GM18511 (cell line): ENCODE measurements at regions not wholly inside any gene's neighbourhood (a gene's known extent, or its start where the extent isn't known, plus 50 kb on each side); places are given as distances from the start of the nearest gene placed in this dataset.
A peak's percentile ranks its signal among the peaks of the same experiment; 100 is the strongest.

ENCODE experiments used
- ATAC-seq: cut with Tn5 transposase; IDR thresholded peaks from one replicate; pipeline ENCODE4 v1.9.1; 2021; ENCODE audit warnings: mild to moderate bottlenecking, moderate library complexity; ENCODE audit not compliant: unreplicated experiment

DNA sequence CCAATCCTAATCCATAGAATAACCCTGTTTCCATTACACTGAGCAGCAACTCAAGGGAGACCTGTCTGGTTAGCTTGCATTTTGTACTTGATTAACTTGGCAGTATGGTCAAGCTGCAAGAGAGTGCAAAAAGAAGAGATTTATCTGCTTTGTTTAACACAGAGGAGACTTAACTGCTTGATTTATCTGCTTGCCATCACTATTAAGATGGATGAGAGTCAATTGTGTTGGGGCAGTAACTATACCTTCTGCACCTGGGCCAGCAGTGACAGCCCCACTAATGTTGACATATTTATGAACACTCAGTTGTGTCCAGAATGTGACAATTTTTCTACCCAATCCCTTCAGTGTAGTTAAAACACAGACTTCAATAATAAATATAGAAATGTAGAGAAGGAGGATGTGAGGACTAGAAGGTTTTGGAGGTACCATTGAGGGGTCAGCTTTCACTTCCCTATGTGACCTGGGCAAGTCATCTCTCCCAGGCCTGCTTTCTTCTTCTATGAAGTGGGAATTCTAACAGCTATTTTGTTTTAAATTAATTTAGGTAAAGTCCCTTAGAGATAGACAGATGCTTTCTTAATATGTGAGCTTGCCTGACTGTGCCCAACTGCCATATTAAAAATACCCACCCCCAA lies 159.1 kb upstream of the KCNK2 start:
- ATAC-seq: peak; percentile 63

DNA sequence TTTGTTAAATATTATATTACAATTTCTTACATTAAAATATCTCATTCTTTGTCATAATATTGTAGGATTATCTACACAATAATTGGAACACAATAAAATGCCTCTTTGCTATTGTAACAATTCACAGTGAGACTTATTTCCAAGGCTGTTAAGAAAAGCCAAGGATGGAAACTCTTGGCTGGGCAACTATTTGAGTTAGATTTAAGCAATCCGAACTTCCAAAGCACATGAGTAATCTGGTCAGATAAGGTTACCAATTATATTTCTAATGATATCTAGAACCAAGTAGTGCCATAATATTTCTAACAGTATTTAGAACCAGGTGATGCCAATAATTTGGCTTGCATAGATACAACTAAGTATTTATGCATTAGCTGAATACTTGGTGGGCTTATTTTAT lies 154.7 kb upstream of the KCNK2 start:
- no peak for ATAC-seq

DNA sequence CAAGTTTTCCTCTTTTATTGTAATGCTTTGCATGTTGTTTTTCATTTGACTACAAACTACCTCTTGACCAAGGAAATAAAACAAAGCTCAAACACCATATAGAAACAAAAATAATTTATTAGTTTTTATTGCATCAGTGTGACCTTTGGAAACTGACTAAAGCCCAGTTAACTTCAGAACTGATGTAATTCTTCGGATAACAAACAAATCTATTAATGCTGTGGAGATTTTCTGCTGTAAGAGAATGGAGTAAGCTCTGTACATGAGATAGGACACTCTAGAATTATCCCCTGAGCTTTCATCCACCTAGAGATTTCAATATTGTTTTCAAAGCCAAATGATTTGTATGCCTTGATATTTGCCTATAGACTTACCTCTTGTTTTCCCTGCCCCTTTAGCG lies 154.0 kb upstream of the KCNK2 start:
- ATAC-seq: no peak

DNA sequence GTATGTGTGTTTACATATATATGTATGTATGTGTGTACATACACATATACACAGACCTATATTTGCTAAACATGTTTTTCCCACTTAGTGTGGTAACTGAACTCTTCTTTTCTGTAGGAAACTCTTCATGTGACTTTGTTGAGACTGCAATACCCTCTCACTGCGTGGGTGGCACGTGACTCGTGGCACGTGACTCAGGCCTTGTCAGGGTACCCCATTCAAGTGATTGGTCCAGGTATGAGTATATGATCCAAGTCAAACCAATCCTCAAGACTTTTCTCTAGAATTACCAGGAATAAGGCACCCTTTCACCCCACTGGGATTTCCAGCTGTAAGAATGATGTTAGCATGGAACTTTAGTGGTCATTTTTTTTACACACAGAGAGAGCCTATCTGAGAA lies 149.2 kb upstream of the KCNK2 start:
- ATAC-seq: no peak

DNA sequence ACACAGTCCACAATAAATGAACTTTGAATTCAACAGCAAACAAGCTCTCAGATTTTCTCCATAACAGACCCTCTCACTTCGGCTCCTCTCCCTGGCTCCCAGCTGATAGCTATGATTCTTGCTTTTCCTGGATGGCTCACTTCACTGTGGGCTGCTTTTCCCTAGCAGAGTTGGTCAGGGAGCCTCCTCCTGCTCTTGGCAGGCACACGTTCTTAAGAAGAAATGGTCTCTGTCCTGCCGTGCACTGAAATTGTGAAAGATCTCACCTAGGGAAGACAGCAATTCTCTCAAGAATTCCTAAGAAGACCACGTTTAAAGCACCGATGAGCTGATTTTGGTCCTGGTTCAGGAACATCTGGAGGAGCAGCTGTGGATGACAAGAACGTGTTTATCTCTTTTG lies 148.5 kb upstream of the KCNK2 start:
- ATAC-seq: no peak

DNA sequence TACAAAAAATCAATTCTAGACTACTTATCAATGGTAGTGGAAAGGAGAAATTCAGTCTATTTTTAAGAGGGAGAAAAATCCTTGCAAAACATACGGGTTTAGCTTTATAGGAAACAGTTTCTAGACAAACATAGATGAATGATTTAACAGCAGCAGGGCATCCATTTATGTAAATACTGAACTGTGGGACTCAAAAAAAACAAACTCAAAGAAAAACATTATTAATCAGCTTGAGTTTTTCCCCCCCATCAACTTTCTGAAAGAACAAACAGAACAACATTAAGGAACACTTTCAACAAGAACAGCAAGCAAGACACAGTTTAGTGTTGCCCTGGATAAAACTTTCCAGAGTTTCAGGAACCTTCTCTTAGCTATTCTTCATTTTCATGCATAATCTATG lies 147.3 kb upstream of the KCNK2 start:
- no peak for ATAC-seq

DNA sequence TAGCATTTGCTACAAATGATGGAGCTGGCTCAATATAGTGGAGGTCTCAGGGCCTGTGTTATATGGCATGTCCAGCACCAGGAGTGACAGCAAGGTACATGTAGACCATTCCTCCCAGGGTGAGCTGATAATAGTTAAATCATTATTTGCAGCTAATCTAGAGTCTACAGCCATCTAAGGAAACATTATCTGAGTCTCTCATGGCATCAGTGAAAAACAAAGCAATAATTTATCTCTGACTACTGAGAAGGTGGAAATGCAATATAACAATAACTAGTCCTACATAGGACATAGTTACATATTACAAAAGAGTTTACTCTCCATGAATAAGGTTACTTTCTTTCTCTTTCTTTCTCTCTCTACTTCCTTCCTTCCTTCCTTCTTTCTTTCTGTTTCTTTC lies 143.4 kb upstream of the KCNK2 start:
- no peak for ATAC-seq

DNA sequence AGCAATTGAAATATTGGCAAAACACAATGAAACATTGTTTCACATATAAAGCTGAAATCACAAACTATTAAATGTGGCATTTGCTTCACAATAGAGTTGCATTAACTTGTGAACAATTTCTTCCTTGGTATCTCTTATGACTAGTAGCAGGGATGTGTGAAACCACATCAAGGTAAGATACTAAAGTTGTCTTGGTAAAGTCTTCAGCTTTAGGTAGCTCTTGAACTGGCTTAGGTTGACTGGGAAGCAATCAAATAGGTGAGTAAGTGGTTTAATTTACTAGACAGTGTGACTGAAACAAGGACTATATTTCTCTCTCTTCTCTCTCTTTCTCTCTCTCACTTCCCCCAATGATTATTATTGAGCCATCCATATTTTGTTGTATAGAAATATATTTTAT lies 141.5 kb upstream of the KCNK2 start:
- ATAC-seq: no peak

DNA sequence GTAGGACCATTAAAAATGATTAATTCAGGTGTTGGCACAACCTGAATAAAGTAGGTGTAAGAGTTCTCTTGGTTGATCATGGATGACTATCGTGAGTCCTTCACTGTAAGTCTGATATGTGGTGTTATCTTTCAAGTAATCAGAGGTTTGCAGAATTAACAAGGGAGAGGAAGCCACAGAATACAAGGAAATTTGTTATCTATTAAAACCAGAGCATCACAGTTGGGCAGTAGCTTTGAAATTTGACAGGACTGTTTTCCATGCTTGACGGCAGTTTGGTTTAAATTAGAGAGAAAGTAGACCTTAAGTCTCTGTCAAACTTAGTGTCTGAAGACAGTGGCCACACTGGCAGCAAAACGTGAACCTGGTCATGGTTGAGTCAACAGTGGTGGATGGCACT lies 139.5 kb upstream of the KCNK2 start:
- no peak for ATAC-seq

DNA sequence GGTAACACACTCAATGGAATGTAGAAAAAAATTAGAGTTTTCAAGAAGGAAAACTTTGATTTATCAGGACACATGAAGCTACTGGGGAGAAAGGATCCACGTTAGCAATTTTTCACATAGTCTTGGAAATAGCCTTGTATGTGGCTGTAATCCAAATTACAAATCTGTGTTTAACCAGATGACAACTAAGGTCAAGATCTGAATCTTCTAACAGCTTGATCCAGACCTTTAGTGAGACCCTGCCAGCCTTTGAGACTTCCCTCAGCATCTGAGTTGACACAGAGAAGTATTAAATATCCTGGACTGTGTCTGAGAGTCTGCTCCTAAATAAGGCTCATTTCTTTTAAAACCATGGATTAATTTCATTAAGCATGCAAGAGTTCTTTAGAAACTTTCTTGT lies 135.9 kb upstream of the KCNK2 start:
- no peak for ATAC-seq

DNA sequence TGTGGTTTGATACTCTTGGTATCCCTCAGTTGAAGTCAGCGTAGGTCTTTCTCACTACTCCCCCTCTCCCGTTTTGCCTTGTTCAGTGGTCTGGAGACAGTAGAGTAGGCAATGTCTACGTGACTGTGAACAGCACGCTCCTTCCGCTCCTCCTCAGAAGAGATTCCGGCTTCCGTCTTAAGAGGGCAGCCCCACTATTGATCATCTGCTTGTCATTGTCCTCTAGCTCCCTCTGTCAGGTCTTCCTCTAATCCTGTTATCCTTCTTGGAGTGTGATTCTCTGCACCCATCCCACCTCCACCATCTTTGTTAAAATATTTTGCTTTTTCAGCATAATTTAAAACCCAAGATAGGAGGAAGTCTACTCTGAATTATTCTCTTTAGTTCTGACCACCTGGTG lies 129.9 kb upstream of the KCNK2 start:
- no peak for ATAC-seq

DNA sequence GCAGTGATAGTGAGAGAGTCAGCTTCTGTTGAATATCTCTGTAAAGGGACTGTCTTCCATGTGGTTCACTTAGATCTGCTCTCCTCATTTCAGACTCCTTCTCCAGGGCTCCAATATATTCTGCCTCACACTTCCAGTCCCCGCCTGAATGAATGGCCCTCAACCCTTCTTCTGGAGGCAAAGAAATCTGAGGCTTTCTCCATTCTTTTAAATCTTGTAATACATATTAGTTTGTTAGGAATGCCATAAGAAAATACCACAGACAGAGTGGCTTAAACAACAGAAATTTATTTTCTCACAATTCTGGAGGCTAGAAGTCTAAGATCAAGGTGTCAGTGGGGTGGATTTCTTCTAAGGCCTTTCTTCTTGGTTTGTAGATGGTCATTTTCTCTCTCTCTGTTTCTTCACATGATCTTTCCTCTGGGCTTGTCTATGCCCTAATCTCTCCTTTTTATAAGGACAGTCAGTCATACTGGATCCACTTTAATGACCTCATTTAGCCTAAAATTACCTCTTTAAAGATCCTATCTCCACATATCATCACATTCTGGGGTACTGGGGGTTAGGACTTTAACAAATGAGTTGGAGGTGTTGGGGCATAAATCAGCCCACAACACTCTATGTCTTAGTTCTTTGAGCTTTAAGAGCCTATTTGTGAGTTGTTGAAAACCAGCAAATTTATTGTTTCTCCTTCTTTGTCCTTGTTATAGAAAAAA lies 128.5 kb upstream of the KCNK2 start:
- no peak for ATAC-seq

DNA sequence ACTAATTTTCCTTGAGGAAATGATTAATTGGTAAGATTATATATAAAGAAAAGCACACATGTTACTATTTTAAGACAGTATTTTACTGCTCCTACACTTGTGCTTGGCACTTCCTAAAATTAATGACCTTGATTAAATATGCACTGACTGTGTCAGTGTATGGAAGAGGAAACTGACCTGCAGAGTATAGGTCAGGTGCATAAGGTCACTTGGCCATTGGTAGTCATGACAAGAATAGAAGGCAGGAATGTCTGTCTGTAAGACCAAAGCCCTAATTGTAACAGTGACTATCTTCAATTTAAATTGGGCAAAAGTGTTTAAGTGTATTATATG lies 128.0 kb upstream of the KCNK2 start:
- no peak for ATAC-seq

DNA sequence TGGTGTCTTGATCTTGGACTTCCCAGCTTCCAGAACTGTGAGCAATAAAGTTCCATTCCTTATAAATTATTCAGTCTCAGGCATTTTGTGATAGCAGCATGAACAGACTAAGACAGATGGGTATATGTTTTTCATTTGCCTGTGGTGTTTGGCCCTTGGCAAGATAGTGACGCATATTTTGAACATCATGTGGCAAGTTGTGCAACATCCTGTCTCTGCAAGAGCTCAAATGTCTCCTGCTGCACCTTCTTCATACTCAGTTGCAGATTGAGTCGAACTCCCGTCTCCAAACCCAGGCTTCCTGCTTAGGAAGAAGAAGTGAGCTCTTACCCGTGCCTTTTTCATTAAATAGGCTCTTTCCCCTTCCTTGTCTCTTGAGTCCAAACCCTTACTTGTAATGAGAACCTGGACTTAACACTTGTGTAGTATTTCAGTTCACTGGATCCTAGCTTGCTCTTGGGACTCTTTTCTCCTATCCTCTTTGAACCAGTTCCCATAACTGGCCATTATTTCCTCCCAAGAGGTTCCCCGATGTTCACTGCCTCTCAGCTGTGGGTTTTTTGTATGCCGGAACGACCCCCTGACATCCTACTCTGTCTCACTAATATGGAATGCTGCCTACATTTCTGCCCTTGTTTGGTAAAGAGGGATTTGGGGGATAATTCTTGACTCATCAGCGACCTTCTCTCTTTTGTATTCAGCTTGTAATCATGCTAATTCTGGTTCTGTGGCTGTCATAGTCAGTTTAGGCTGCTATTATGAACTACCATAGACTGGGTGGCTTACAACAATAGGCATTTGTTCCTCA lies 125.0 kb upstream of the KCNK2 start:
- no peak for ATAC-seq

DNA sequence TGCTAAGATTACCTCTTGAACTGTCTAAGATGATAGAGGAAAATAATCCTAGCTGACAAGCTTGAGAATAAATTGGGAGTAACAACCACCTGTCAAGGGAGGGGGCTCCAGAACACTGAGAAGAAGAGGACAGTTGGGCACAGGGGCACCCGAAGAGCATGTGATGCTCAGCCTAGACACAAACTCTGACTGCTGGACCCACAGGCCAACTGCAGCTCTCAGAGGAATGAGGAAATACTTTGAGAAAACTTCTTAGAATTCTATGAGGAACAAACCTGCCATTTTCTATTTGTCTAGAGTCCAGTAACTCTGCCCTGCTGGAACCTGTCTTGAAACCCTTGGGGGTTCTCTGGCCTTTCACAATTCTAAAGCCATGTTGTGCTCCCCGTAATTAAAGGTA lies 124.1 kb upstream of the KCNK2 start:
- ATAC-seq: no peak

DNA sequence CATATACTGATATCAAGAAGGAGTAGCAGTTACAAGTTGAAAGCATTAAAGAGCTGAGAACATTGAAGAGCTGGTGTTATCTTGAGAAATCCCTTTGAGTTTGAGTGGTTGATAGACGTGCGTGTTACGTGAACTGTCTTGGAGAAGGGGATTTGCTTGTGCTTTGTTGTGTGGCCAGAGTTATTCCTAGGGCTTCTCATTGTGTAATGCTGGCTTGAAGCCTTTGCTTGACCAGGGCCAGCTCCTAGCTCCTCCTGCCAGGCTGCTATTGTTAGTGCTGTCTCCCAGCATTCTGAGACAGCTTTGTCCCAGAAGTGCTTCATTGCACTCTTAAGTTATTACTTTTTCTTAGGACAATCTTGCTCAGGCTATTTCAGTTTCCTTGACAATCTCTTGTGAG lies 116.2 kb upstream of the KCNK2 start:
- no peak for ATAC-seq

DNA sequence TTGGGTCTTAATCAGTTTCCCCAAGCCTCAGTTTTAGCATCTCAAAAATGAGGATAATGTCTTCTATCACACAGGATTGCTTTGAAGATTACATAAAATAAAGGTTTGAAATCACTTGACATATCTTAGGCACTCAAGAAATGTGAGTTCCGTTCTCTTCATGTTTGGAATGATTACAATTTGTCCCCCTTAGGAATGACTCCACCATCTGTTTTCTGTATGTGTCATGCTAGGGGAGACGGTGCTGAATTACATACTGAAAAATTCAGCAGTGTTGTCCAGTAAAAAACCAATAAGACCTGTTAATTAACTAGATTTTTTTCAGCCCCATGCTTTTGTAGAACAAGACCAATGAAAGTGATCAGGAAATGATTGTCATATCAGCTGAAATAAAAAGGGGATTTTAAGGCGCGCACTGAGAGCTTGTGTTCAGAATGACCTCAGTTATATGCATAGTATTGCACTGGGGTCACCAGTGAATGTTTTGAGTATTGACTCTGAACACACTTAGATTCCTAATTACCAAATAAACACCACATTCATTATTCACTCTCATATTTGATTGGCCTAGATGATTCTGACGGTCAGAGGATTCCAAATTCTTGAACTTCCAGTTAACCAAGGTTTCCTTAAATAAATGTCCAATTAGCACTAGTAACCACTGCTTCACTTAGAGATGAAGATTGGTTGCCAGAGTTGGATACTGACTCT lies 114.5 kb upstream of the KCNK2 start:
- ATAC-seq: no peak

DNA sequence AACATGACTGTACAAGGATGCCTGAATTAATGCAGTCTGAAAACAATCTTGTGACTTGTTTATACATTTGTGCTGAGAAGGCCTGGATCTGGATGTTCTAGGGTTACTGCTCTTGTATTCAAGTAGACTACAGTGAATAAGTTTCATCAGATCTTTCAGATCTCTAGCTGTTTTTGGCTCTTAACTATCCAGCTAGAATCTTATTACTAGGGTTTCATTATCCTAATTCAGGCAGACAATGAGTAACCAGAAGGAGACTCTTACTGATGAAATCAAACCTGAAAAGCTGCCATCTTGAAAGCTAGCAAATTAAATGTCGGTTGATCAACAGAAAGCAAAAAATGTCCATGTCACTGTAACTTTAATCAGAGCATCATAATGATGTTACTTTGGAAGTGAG lies 112.5 kb upstream of the KCNK2 start:
- ATAC-seq: no peak

DNA sequence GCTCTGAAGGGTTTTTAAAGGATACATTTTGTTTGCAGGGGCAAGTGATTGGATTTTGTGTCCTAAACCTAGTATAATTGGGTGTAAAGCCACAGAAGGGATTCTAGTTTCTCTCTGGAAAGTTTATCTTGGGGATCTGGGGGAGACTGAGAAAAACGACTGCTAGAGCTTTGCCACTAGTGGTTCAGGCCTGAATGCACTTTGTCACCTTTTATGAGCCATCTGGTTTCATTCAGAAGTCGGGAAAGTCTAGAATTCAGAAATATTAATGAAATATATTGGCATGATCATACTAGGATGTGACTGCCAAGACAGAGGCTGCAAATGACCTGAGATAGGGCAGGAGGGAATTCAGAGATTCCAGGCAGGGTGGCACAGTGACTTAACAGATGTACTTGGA lies 111.5 kb upstream of the KCNK2 start:
- ATAC-seq: no peak

DNA sequence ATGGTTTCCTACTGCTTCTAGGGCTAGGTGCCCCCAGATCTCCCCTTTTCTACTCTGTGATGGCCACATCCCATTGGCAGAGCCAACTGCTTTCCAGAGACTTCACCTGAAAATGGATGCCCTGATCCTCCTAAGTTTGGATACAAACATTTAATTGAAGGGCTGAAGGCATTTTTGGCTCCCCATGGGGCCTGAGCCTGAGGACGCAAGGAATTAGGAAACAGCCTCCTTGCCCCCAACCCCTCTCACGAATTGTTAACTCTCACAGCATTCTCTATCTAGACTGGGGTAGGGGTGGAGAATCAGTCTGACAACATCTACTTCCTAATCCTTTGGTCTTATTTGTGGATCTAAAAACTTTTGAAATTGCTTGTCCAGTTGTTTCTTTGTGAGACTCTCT lies 108.5 kb upstream of the KCNK2 start:
- ATAC-seq: no peak

DNA sequence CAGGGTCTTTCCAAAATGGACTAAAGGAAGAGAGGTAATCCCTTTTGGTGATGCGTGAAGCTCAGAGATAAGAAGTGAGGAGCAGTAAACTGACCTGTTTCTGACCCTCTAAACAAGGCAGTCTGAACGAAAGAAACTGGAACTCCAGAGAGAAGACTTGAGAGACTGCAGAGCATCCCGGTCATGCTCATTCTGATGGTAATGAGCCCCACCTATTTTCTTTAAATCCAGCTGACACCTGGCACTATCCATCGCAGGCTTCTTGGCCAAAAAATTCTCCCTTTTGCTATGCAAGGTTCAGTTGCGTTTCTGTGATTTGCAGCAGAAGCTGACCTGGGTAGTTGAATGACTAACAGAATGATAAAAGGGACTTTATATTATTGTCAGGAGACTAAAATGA lies 105.9 kb upstream of the KCNK2 start:
- ATAC-seq: no peak

DNA sequence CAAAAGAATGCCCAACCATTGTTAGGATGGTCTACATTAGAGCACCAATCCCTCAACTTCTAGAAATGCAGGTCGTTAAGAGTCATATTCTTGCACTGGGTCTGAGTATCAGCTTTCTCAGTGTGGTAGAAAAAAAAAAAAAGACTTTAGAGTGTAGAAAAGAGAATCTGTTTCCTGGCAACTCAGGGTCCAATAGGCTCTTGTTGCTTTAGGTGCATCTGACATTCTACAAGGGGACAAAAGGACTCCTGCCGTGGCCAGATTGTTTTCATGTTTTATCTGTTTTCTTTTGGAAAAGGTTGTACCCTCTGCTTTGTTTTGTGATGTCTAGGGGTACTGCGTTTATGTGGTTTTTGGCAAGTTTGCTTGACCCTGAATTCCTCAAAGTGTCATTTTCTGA lies 105.4 kb upstream of the KCNK2 start:
- no peak for ATAC-seq
